ENCODE measurements at regions not wholly inside any gene's neighbourhood (a gene's known extent, or its start where the extent isn't known, plus 50 kb on each side); places are given as distances from the start of the nearest gene placed in this dataset.

- no peak for FAIRE-seq
- CTCF ChIA-PET (ENCODE audit: partially characterized antibody): no interaction called here
Observed at GRCh38 chr11:92771701-92772100, 197.8 kb upstream of the MTNR1B start.

More at GRCh38 chr11:92771701-92772100, 197.8 kb upstream of the MTNR1B start:
- no peak overlapping the region for H4K91ac ChIP-seq (replicated peaks; ENCODE audit: insufficient read length, low read length)
- H3K79me1 ChIP-seq (ENCODE audit: low read depth, low read length): no peaks in the 10 kb centered on the region
- no peak overlapping the region for H2BK20ac ChIP-seq (ENCODE audit: low read length)
- no peak overlapping the region for H3K14ac ChIP-seq (ENCODE audit: insufficient read length)
- H3K23me2 ChIP-seq (ENCODE audit: low read depth, low read length): no peaks in the 10 kb centered on the region
- no peak overlapping the region for H2AK5ac ChIP-seq (ENCODE audit: low read depth, low read length)
- no peaks in the 10 kb centered on the region for H4K20me1 ChIP-seq (replicated peaks in 1 of 2; ENCODE audit: control insufficient read depth in 1 of 2, insufficient read depth in 2 of 2, low read length in 2 of 2)
- POLR2A ChIA-PET (ENCODE audit: partially characterized antibody): no interaction called here
- H3K27me3 ChIP-seq (replicated peaks in 1 of 4; ENCODE audit: control insufficient read depth in 3 of 4, extremely low read depth in 1 of 4, insufficient read depth in 3 of 4, low read length in 3 of 4): no peaks in the 10 kb centered on the region
- DNase-seq (ENCODE audit: low read depth in 1 of 2, low spot score in 2 of 2): no peak
- H3K4me3 ChIP-seq (ENCODE audit: extremely low read depth in 1 of 4, insufficient read depth in 2 of 4, low read depth in 3 of 4, low read length in 4 of 4): no peak overlapping the region
- H3K9ac ChIP-seq (replicated peaks in 1 of 4; ENCODE audit: extremely low read depth in 1 of 4, low read depth in 3 of 4, low read length in 3 of 4): no peak overlapping the region
- no peak overlapping the region for H3K18ac ChIP-seq (ENCODE audit: extremely low read depth, low read length)
- WGBS, 2 experiments (ENCODE audit: extremely low coverage in 1 of 2, insufficient coverage in 1 of 2, insufficient read length in 1 of 2, insufficient replicate concordance in 2 of 2, low coverage in 1 of 2, low lambda C conversion rate in 2 of 2, missing lambda C conversion rate in 1 of 2): 87% methylated on average over 3 of the region's 3 CpGs; no CpG with 5 or more reads in 1 of the 2 experiments
- no peaks in the 10 kb centered on the region for H3K36me3 ChIP-seq (ENCODE audit: control insufficient read depth in 2 of 4, insufficient read depth in 4 of 4, low read length in 3 of 4)
- H3K4ac ChIP-seq (replicated peaks; ENCODE audit: insufficient read length, low read depth, low read length): no peak overlapping the region
- H3K79me2 ChIP-seq (ENCODE audit: control insufficient read depth in 1 of 2, insufficient read depth in 2 of 2, low read length in 2 of 2): no peaks in the 10 kb centered on the region
- H2AFZ ChIP-seq (ENCODE audit: low read length): no peak overlapping the region
- no peaks in the 10 kb centered on the region for H3K9me3 ChIP-seq (ENCODE audit: insufficient read depth in 2 of 2, low read depth in 1 of 2, low read length in 1 of 2)
- H3K56ac ChIP-seq (replicated peaks; ENCODE audit: insufficient read length, low read depth, low read length): no peak overlapping the region
- no peak overlapping the region for H2BK15ac ChIP-seq (ENCODE audit: low read length)
- H2BK5ac ChIP-seq (ENCODE audit: low read depth, low read length): no peak overlapping the region
- no peak overlapping the region for H4K8ac ChIP-seq (ENCODE audit: extremely low read depth, insufficient read depth, low read length)
- H3K4me1 ChIP-seq (replicated peaks in 1 of 4; ENCODE audit: control insufficient read depth in 3 of 4, insufficient read depth in 4 of 4, low read length in 3 of 4): no peaks in the 10 kb centered on the region
- H4K5ac ChIP-seq (ENCODE audit: insufficient read length, low read depth, low read length): no peak overlapping the region
- H2BK12ac ChIP-seq (ENCODE audit: low read depth, low read length): no peak overlapping the region
- no peak overlapping the region for H3K4me2 ChIP-seq (ENCODE audit: insufficient read depth in 1 of 2, low read depth in 2 of 2, low read length in 2 of 2)
- TF ChIP-seq NANOG (IDR thresholded peaks at IDR 0.05; ENCODE audit: insufficient read depth, low read depth, low read length, poor library complexity, severe bottlenecking): no peak
- no peak for TF ChIP-seq CEBPB (IDR thresholded peaks at IDR 0.05; ENCODE audit: low read depth, low read length)
- no peak overlapping the region for H2BK120ac ChIP-seq (replicated peaks; ENCODE audit: low read depth, low read length)
- no peak overlapping the region for H3K23ac ChIP-seq (ENCODE audit: insufficient read length)
- no peak overlapping the region for H3K27ac ChIP-seq (ENCODE audit: low read depth, low read length)
